ENCODE measurements at regions not wholly inside any gene's neighbourhood (a gene's known extent, or its start where the extent isn't known, plus 50 kb on each side); places are given as distances from the start of the nearest gene placed in this dataset.

GRCh38 chr1:168803806-168804510 lies 75.0 kb upstream of the DPT start:
- ChIA-PET POLR2A (interaction anchor here (0.7 to 1.5 kb wide), 2 partner anchors 18 to 564 kb away, joined by 3 read pairs; partner anchors contain the start of gene NME7), CTCF (interaction anchor here (1.5 kb wide), 1 partner anchor 9 kb away, joined by 7 read pairs; no protein-coding TSS in a partner anchor)
- Mint-ChIP-seq H3K9me3 (ENCODE audit: unreplicated experiment) (no peaks in the 10 kb centered on the region), H3K4me1 (ENCODE audit: insufficient read depth, unreplicated experiment) (no peaks in the 10 kb centered on the region), H3K27me3 (ENCODE audit: insufficient read depth, unreplicated experiment) (no peaks in the 10 kb centered on the region), H3K4me3 (ENCODE audit: unreplicated experiment) (no peak overlapping the region), H3K27ac (ENCODE audit: low read depth, unreplicated experiment) (no peak overlapping the region), H3K36me3 (ENCODE audit: insufficient read depth, unreplicated experiment) (no peaks in the 10 kb centered on the region)
- DNase-seq (ENCODE audit: unreplicated experiment), result no peak
- no TSS peak for BruUV-seq (replicated peaks)
- no peak for TF ChIP-seq CTCF (IDR thresholded peaks at IDR 0.05; ENCODE audit: unreplicated experiment)
- intact Hi-C loops (cut with micrococcal nuclease), result no loop called here

GRCh38 chr1:168806952-168807351 lies 77.9 kb upstream of the DPT start:
- intact Hi-C loops (cut with micrococcal nuclease), result no loop called here
- Mint-ChIP-seq H3K27me3 (ENCODE audit: insufficient read depth, unreplicated experiment) (no peaks in the 10 kb centered on the region), H3K36me3 (ENCODE audit: insufficient read depth, unreplicated experiment) (no peaks in the 10 kb centered on the region), H3K4me1 (ENCODE audit: insufficient read depth, unreplicated experiment) (peaks cover 11% of the 10 kb centered on the region), H3K9me3 (ENCODE audit: unreplicated experiment) (no peaks in the 10 kb centered on the region), H3K27ac (ENCODE audit: low read depth, unreplicated experiment) (no peak overlapping the region), H3K4me3 (ENCODE audit: unreplicated experiment) (no peak overlapping the region)
- BruUV-seq (replicated peaks), result no TSS peak
- ChIA-PET CTCF (interaction anchor here (0.6 to 1.2 kb wide), 3 partner anchors 69 to 307 kb away, joined by 3 read pairs; no protein-coding TSS in a partner anchor), POLR2A (no interaction called here)
- no peak for DNase-seq (ENCODE audit: unreplicated experiment)
- no peak for TF ChIP-seq CTCF (IDR thresholded peaks at IDR 0.05; ENCODE audit: unreplicated experiment)

- POLR2A ChIA-PET, result interaction anchor here (0.6 to 0.9 kb wide), 2 partner anchors 11 to 702 kb away, joined by 3 read pairs; no protein-coding TSS in a partner anchor
- intact Hi-C loops (cut with micrococcal nuclease), result no loop called here
- peak; percentile 61 for DNase-seq (ENCODE audit: unreplicated experiment)
These were observed 82.2 kb upstream of the DPT start for GRCh38 chr1:168811176-168811575.

More at GRCh38 chr1:168811176-168811575, 82.2 kb upstream of the DPT start:
- BruUV-seq (replicated peaks), result no TSS peak
- no peak overlapping the region for H3K4me3 Mint-ChIP-seq (ENCODE audit: unreplicated experiment)
- H3K27ac Mint-ChIP-seq (ENCODE audit: low read depth, unreplicated experiment), result no peak overlapping the region
- no peaks in the 10 kb centered on the region for H3K36me3 Mint-ChIP-seq (ENCODE audit: insufficient read depth, unreplicated experiment)
- H3K27me3 Mint-ChIP-seq (ENCODE audit: insufficient read depth, unreplicated experiment), result no peaks in the 10 kb centered on the region
- no peak for TF ChIP-seq CTCF (IDR thresholded peaks at IDR 0.05; ENCODE audit: unreplicated experiment)
- CTCF ChIA-PET, result interaction anchor here (0.6 to 1.2 kb wide), 3 partner anchors 11 to 537 kb away, joined by 3 to 5 read pairs (median 5); no protein-coding TSS in a partner anchor
- H3K9me3 Mint-ChIP-seq (ENCODE audit: unreplicated experiment), result no peaks in the 10 kb centered on the region
- H3K4me1 Mint-ChIP-seq (ENCODE audit: insufficient read depth, unreplicated experiment), result peaks cover 11% of the 10 kb centered on the region
